K562 (cell line): ENCODE measurements at regions not wholly inside any gene's neighbourhood (a gene's known extent, or its start where the extent isn't known, plus 50 kb on each side); places are given as distances from the start of the nearest gene placed in this dataset.

ENCODE experiments used
- ARNT ChIP-seq, 2 experiments: fragments of 450-650 bp; IDR thresholded peaks; 2 replicates each; pipeline ENCODE4 v1.6.1; 2016; ENCODE audit warnings: mild to moderate bottlenecking in 1 of 2
- GTF2F1 ChIP-seq: IDR thresholded peaks from 2 replicates; pipeline ENCODE4 v1.6.1; 2011; ENCODE audit warnings: low read depth, low read length, improper control_type of control experiment
- RNF2 ChIP-seq: sonication (generic); IDR thresholded peaks from 2 replicates; pipeline ENCODE4 v1.6.1; 2016
- SMC3 ChIP-seq: conservative IDR thresholded peaks from 2 replicates; pipeline ENCODE4 v1.6.1; 2011; ENCODE audit warnings: low read depth, low read length, improper control_type of control experiment; ENCODE audit not compliant: insufficient read depth
- TBL1XR1 ChIP-seq, 2 experiments: IDR thresholded peaks; 2 replicates each; pipeline ENCODE4 v1.6.1; 2012; ENCODE audit warnings: improper control_type of control experiment in 2 of 2, low read length in 2 of 2, mild to moderate bottlenecking in 1 of 2
- ZFP36 ChIP-seq: fragments of 150-350 bp; IDR thresholded peaks from 2 replicates; pipeline ENCODE4 v1.6.1; 2018; ENCODE audit warnings: low read length, low read depth; ENCODE audit not compliant: partially characterized antibody
- ZNF589 ChIP-seq: fragments of 200-800 bp; sonication (Bioruptor generic); IDR thresholded peaks from 2 replicates; pipeline ENCODE4 v1.6.1; 2016; ENCODE audit warnings: low read depth, missing genetic modification characterization, missing compliant biosample characterization
- TF ChIP-seq, protein P1 (sequence below), 3 experiments: IDR thresholded peaks in 2 of 3; conservative IDR thresholded peaks in 1 of 3; 2 replicates each; pipeline ENCODE4 v1.5.1; 2011 to 2012; ENCODE audit warnings: low read length in 3 of 3, mild to moderate bottlenecking in 3 of 3, control low read depth in 2 of 3, improper control_type of control experiment in 1 of 3, inconsistent platforms in 1 of 3, low read depth in 1 of 3, mixed read lengths in 1 of 3, moderate library complexity in 1 of 3; ENCODE audit not compliant: insufficient read depth in 2 of 3
- TF ChIP-seq, protein P2 (sequence below): IDR thresholded peaks from 2 replicates; pipeline ENCODE4 v1.6.1; 2016; ENCODE audit warnings: missing genetic modification characterization, missing compliant biosample characterization

DNA sequence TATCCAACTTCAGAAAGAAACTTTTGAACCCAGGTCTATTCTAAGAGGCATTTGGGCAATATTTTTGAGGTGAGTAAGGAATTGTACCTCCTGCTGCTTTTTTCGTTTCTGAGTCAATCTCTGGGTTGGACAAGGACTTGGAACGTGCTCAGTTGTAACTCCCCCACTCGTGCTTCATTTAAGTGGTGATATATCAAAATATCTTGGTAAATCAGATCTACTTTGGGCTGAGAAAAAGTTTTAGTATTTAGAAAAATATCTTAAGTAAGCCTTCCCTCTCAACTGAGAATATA, 728.9 kb downstream of the EFNB2 start:
- no peak for TF ChIP-seq SMC3
- TF ChIP-seq, protein P1, sequence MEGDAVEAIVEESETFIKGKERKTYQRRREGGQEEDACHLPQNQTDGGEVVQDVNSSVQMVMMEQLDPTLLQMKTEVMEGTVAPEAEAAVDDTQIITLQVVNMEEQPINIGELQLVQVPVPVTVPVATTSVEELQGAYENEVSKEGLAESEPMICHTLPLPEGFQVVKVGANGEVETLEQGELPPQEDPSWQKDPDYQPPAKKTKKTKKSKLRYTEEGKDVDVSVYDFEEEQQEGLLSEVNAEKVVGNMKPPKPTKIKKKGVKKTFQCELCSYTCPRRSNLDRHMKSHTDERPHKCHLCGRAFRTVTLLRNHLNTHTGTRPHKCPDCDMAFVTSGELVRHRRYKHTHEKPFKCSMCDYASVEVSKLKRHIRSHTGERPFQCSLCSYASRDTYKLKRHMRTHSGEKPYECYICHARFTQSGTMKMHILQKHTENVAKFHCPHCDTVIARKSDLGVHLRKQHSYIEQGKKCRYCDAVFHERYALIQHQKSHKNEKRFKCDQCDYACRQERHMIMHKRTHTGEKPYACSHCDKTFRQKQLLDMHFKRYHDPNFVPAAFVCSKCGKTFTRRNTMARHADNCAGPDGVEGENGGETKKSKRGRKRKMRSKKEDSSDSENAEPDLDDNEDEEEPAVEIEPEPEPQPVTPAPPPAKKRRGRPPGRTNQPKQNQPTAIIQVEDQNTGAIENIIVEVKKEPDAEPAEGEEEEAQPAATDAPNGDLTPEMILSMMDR (IDR thresholded peaks at IDR 0.05 in 2 of 3, conservative IDR thresholded peaks at IDR 0.05 in 1 of 3; ENCODE audit: insufficient read depth in 2 of 3, low read depth in 1 of 3, low read length in 3 of 3): no peak
- no peak for TF ChIP-seq ZFP36
- TF ChIP-seq ARNT (IDR thresholded peaks at IDR 0.05): no peak
- no peak for TF ChIP-seq GTF2F1
- TF ChIP-seq, protein P2, sequence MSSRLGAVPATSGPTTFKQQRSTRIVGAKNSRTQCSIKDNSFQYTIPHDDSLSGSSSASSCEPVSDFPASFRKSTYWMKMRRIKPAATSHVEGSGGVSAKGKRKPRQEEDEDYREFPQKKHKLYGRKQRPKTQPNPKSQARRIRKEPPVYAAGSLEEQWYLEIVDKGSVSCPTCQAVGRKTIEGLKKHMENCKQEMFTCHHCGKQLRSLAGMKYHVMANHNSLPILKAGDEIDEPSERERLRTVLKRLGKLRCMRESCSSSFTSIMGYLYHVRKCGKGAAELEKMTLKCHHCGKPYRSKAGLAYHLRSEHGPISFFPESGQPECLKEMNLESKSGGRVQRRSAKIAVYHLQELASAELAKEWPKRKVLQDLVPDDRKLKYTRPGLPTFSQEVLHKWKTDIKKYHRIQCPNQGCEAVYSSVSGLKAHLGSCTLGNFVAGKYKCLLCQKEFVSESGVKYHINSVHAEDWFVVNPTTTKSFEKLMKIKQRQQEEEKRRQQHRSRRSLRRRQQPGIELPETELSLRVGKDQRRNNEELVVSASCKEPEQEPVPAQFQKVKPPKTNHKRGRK: no peak
- TF ChIP-seq TBL1XR1 (IDR thresholded peaks at IDR 0.05; ENCODE audit: low read length in 2 of 2): no peak
- TF ChIP-seq RNF2: no peak
- TF ChIP-seq ZNF589: no peak
